ENCODE measurements at regions not wholly inside any gene's neighbourhood (a gene's known extent, or its start where the extent isn't known, plus 50 kb on each side); places are given as distances from the start of the nearest gene placed in this dataset.

DNA sequence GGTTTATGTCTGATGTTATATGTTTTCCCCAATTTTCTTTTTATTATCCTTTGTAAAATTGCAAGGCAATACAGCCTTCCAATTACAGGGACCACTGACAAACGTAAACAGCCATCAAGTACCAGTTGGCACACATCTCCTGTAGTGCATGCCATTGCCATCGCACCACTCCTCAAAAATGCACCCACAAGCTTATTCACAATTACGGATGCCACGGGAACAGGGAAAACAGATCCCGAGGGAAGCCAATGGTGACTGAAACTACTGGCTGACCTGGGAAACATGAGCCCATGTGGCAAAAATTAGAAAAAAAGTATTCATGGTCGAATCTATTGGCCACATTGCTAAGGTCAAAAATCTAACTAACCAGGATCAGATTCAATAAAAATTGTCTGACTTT, 395.2 kb downstream of the PAX1 start (continued):
- TF ChIP-seq, protein P1, sequence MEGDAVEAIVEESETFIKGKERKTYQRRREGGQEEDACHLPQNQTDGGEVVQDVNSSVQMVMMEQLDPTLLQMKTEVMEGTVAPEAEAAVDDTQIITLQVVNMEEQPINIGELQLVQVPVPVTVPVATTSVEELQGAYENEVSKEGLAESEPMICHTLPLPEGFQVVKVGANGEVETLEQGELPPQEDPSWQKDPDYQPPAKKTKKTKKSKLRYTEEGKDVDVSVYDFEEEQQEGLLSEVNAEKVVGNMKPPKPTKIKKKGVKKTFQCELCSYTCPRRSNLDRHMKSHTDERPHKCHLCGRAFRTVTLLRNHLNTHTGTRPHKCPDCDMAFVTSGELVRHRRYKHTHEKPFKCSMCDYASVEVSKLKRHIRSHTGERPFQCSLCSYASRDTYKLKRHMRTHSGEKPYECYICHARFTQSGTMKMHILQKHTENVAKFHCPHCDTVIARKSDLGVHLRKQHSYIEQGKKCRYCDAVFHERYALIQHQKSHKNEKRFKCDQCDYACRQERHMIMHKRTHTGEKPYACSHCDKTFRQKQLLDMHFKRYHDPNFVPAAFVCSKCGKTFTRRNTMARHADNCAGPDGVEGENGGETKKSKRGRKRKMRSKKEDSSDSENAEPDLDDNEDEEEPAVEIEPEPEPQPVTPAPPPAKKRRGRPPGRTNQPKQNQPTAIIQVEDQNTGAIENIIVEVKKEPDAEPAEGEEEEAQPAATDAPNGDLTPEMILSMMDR (IDR thresholded peaks at IDR 0.05; ENCODE audit: low read depth, low read length, missing input control) = no peak

DNA sequence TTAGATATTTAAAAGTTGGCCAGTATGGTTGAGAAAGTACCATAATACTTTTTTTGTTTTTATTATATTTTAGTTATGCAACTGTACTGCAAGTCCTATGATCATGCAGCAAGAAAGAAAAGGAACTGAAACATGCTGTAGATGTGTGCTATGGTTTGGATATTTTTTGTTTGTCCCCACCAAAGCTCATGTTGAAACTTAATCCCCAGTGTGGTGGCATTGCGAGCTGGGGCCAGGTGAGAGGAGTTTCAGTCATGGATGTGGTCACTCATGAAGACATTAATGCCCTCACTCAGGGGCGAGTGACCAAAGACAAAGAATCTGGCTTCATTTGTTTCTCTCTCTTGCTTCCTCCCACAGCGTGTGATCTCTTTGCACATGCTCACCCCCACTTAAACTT, 393.9 kb downstream of the PAX1 start:
- Histone ChIP-seq H3K27me3 (ENCODE audit: control insufficient read depth in 4 of 4, insufficient read depth in 4 of 4, low read length in 3 of 4) (no peaks in the 10 kb centered on the region), H3K9me3 (ENCODE audit: control insufficient read depth in 4 of 4, low read length in 3 of 4) (no peaks in the 10 kb centered on the region), H3K27ac (ENCODE audit: low read depth in 1 of 2, low read length in 2 of 2) (no peak overlapping the region), H3K4me1 (ENCODE audit: control insufficient read depth in 4 of 4, insufficient read depth in 4 of 4, low read length in 3 of 4) (no peaks in the 10 kb centered on the region), H3K9ac (ENCODE audit: low read depth in 1 of 2, low read length in 2 of 2) (no peak overlapping the region), H3K4me3 (ENCODE audit: low read depth in 1 of 3, low read length in 3 of 3) (no peak overlapping the region), H3K36me3 (ENCODE audit: control insufficient read depth in 4 of 4, insufficient read depth in 3 of 4, low read depth in 1 of 4, low read length in 3 of 4) (no peaks in the 10 kb centered on the region)
- no peak for DNase-seq (ENCODE audit: low spot score)
- TF ChIP-seq RAD21 (IDR thresholded peaks at IDR 0.05) (no peak), NR2F2 (IDR thresholded peaks at IDR 0.05) (no peak), HNF4A (conservative IDR thresholded peaks at IDR 0.05) (no peak), RXRA (IDR thresholded peaks at IDR 0.05) (no peak), HNF4G (IDR thresholded peaks at IDR 0.05) (no peak)
- TF ChIP-seq, protein P2, sequence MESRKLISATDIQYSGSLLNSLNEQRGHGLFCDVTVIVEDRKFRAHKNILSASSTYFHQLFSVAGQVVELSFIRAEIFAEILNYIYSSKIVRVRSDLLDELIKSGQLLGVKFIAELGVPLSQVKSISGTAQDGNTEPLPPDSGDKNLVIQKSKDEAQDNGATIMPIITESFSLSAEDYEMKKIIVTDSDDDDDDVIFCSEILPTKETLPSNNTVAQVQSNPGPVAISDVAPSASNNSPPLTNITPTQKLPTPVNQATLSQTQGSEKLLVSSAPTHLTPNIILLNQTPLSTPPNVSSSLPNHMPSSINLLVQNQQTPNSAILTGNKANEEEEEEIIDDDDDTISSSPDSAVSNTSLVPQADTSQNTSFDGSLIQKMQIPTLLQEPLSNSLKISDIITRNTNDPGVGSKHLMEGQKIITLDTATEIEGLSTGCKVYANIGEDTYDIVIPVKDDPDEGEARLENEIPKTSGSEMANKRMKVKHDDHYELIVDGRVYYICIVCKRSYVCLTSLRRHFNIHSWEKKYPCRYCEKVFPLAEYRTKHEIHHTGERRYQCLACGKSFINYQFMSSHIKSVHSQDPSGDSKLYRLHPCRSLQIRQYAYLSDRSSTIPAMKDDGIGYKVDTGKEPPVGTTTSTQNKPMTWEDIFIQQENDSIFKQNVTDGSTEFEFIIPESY (IDR thresholded peaks at IDR 0.05) = no peak
- TF ChIP-seq, protein P3, sequence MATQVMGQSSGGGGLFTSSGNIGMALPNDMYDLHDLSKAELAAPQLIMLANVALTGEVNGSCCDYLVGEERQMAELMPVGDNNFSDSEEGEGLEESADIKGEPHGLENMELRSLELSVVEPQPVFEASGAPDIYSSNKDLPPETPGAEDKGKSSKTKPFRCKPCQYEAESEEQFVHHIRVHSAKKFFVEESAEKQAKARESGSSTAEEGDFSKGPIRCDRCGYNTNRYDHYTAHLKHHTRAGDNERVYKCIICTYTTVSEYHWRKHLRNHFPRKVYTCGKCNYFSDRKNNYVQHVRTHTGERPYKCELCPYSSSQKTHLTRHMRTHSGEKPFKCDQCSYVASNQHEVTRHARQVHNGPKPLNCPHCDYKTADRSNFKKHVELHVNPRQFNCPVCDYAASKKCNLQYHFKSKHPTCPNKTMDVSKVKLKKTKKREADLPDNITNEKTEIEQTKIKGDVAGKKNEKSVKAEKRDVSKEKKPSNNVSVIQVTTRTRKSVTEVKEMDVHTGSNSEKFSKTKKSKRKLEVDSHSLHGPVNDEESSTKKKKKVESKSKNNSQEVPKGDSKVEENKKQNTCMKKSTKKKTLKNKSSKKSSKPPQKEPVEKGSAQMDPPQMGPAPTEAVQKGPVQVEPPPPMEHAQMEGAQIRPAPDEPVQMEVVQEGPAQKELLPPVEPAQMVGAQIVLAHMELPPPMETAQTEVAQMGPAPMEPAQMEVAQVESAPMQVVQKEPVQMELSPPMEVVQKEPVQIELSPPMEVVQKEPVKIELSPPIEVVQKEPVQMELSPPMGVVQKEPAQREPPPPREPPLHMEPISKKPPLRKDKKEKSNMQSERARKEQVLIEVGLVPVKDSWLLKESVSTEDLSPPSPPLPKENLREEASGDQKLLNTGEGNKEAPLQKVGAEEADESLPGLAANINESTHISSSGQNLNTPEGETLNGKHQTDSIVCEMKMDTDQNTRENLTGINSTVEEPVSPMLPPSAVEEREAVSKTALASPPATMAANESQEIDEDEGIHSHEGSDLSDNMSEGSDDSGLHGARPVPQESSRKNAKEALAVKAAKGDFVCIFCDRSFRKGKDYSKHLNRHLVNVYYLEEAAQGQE (IDR thresholded peaks at IDR 0.05) = no peak
- WGBS = 86% methylated on average over 3 of the region's 3 CpGs

DNA sequence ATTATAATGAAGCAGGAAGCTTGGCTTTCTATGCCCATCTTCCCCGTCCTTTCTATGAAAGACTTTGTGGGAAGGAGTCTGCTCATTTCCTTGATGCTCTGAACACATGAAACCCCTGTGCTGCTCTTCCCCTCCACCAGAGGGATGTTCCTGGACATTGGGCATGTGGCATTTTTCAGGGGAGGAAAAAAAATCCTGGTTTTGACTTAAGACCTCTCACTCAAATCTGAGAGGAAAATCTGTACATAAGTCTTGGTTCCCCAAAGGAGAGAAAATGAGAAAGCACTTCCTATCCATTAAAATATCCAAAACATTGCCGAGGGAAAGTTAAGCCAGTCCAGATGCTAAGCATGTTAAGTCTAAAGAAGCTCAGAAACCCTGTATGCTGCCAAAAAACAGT, 393.0 kb downstream of the PAX1 start:
- no peak overlapping the region for H3K27ac ChIP-seq (ENCODE audit: low read depth in 1 of 2, low read length in 2 of 2)

More for the DNA sequence above, 393.0 kb downstream of the PAX1 start:
- no peak for TF ChIP-seq HNF4A (conservative IDR thresholded peaks at IDR 0.05)
- TF ChIP-seq FOXA2 (IDR thresholded peaks at IDR 0.05) = no peak
- no peak for TF ChIP-seq SP1 (IDR thresholded peaks at IDR 0.05)
- no peak for TF ChIP-seq RAD21 (IDR thresholded peaks at IDR 0.05)
- TF ChIP-seq, protein P3 (IDR thresholded peaks at IDR 0.05) = no peak
- no peak for TF ChIP-seq TAF1 (conservative IDR thresholded peaks at IDR 0.05)
- TF ChIP-seq RXRA (IDR thresholded peaks at IDR 0.05) = no peak
- no peak for TF ChIP-seq GABPA (IDR thresholded peaks at IDR 0.05 in 1 of 2, conservative IDR thresholded peaks at IDR 0.05 in 1 of 2)
- TF ChIP-seq JUND (IDR thresholded peaks at IDR 0.05) = no peak
- TF ChIP-seq YY1 (IDR thresholded peaks at IDR 0.05) = no peak
- WGBS = 76% methylated on average over 2 of the region's 2 CpGs
- Histone ChIP-seq H3K27me3 (ENCODE audit: control insufficient read depth in 4 of 4, insufficient read depth in 4 of 4, low read length in 3 of 4) (no peaks in the 10 kb centered on the region), H3K9me3 (ENCODE audit: control insufficient read depth in 4 of 4, low read length in 3 of 4) (no peaks in the 10 kb centered on the region), H3K4me1 (ENCODE audit: control insufficient read depth in 4 of 4, insufficient read depth in 4 of 4, low read length in 3 of 4) (no peaks in the 10 kb centered on the region), H3K9ac (ENCODE audit: low read depth in 1 of 2, low read length in 2 of 2) (no peak overlapping the region), H3K36me3 (ENCODE audit: control insufficient read depth in 4 of 4, insufficient read depth in 3 of 4, low read depth in 1 of 4, low read length in 3 of 4) (no peaks in the 10 kb centered on the region), H3K4me3 (ENCODE audit: low read depth in 1 of 3, low read length in 3 of 3) (no peak overlapping the region)
- no peak for DNase-seq (ENCODE audit: low spot score)

Data from liver (tissue), 8 donors.